ENCODE measurements at regions not wholly inside any gene's neighbourhood (a gene's known extent, or its start where the extent isn't known, plus 50 kb on each side); places are given as distances from the start of the nearest gene placed in this dataset.

- Histone ChIP-seq H3K79me2 (ENCODE audit: insufficient read depth, low read length) (no peaks in the 10 kb centered on the region), H3K79me1 (ENCODE audit: insufficient read depth, low read depth, low read length, poor library complexity, severe bottlenecking) (no peaks in the 10 kb centered on the region), H3K4me2 (ENCODE audit: insufficient read depth, insufficient read length, low read length) (no peak overlapping the region), H3K23ac (ENCODE audit: insufficient read length, low read depth, low read length) (no peak overlapping the region), H3K9me3 (ENCODE audit: control insufficient read depth, low read depth, low read length) (no peaks in the 10 kb centered on the region), H2BK5ac (ENCODE audit: insufficient read length, low read length) (no peak overlapping the region), H2BK20ac (ENCODE audit: low read depth, low read length, poor library complexity, severe bottlenecking) (no peak overlapping the region), H3T11ph (ENCODE audit: low read length) (no peak overlapping the region), H3K18ac (ENCODE audit: insufficient read length, low read depth, low read length) (no peak overlapping the region), H2BK120ac (ENCODE audit: low read depth, low read length, poor library complexity, severe bottlenecking) (no peak overlapping the region), H3K23me2 (ENCODE audit: insufficient read length, low read depth, low read length, poor library complexity, severe bottlenecking) (no peaks in the 10 kb centered on the region), H2AK5ac (ENCODE audit: insufficient read length, low read length) (no peak overlapping the region), H4K8ac (replicated peaks; ENCODE audit: insufficient read length, low read depth, low read length) (no peak overlapping the region), H2BK12ac (ENCODE audit: insufficient read length, low read depth, low read length) (no peak overlapping the region), H3K14ac (ENCODE audit: insufficient read depth, low read length) (no peak overlapping the region), H4K5ac (ENCODE audit: insufficient read length, low read depth, low read length) (no peak overlapping the region), H3K9ac (ENCODE audit: extremely low read depth, insufficient read length, low read length) (no peak overlapping the region), H3K4me1 (ENCODE audit: insufficient read depth, low read length) (no peaks in the 10 kb centered on the region), H3K56ac (ENCODE audit: insufficient read length, low read depth, low read length) (no peak overlapping the region), H3K4ac (ENCODE audit: low read depth, low read length) (no peak overlapping the region), H2AFZ (ENCODE audit: low read length) (no peak overlapping the region), H4K20me1 (ENCODE audit: control insufficient read depth, insufficient read depth, insufficient read length) (no peaks in the 10 kb centered on the region), H4K91ac (ENCODE audit: insufficient read length, low read depth, low read length) (no peak overlapping the region), H3K27ac (ENCODE audit: insufficient read length, low read depth, low read length) (no peak overlapping the region), H2BK15ac (ENCODE audit: low read depth, low read length) (no peak overlapping the region), H3K27me3 (ENCODE audit: insufficient read depth, low read length) (no peaks in the 10 kb centered on the region)
- Mint-ChIP-seq H3K27ac (0 out of 7 replicates have a peak overlapping the region, but pooled peaks of 1 of the 3 experiments have one; percentile 35), H3K4me3 (no peak overlapping the region), H3K9me3 (peaks cover 0 to 1% of the 10 kb centered on the region in 2 experiments; a peak in 4 of 5 replicates), H3K4me1 (peaks cover 16 to 24% of the 10 kb centered on the region in 2 experiments), H3K36me3 (ENCODE audit: insufficient read depth in 1 of 3, low read depth in 3 of 3) (peaks cover 0 to 2% (median 0%) of the 10 kb centered on the region in 3 experiments; a peak in 1 of 7 replicates), H3K27me3 (ENCODE audit: low read depth) (no peaks in the 10 kb centered on the region)
- TF ChIP-seq CTCF (conservative IDR thresholded peaks at IDR 0.05), result no peak
- WGBS (ENCODE audit: extremely low coverage, insufficient read length, low lambda C conversion rate), result no CpG with 5 or more reads among the region's 5 CpGs
- no peak for DNase-seq
Measured at GRCh38 chr18:51857989-51858388, 482.0 kb upstream of the DCC start.
